ENCODE measurements at regions not wholly inside any gene's neighbourhood (a gene's known extent, or its start where the extent isn't known, plus 50 kb on each side); places are given as distances from the start of the nearest gene placed in this dataset.
A peak's percentile ranks its signal among the peaks of the same experiment; 100 is the strongest.

DNA sequence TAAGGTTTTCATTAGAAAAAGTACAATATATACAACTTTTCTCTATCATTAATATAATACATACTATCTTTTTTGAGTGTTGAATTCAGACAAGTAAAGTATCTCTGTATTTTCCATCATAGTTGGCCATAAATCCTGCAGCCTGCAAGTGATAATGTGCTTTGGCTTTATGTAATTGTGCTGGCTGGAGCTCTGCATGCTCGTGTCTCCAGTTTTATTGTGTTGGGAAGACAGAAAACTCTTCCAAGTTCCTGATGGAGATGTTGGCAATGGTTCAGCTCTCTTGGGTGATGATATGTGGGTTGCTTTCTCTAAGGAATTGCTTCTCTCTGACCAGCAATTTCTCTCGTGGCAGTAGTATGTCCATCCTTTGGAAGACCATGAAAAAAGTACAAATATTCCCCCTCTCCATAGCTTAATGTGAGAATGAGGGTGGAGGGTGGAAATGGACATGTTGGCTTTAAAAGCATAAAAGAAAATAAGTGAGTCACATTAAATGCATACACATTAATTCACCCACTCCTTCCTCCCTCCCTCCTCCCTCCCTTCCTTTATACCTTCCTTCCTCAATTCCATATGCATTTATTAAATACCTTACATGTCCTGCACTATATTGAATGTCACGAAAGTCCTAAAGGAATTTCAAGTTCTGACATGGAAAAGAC, 344.2 kb downstream of the MTX2 start:
- DNase-seq: no peak

DNA sequence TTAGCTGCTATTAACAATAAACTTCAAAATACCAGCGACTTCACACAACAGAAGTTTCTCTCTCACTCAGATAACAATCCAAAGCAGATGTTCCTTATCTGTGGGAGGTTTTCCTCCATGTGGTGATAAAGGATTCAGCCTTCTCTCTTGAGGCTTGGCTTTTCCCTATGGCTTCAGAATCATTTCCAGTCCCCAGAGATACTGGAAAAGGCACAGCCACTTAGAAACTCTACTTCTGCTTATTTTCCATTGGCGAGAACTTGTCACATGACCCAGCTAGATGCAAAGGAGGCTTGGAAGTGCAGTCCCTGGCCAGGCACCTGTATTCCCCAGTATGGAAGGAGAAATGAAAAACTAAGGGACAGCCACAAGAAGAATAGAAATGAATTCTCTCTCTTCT, 344.8 kb downstream of the MTX2 start:
- no peak for DNase-seq

DNA sequence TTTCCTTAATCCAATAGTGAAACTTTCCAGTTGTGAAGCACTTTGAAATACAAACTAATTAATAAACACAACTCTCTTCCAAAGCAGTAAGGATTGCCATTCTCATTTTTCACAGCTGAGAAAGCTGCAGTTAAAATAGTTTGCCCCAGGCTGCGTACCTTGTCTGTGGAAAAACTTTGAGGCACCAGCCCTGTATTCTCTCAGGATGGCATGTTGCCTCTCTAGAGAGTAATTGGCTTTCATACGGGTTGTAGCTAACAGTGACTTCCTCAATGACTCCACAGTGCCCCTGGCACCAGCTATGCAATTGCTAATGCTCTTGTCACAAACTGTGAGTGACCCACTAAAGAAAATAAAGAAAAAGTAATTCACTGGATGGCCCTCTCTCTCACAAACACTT, 345.7 kb downstream of the MTX2 start:
- no peak for DNase-seq

DNA sequence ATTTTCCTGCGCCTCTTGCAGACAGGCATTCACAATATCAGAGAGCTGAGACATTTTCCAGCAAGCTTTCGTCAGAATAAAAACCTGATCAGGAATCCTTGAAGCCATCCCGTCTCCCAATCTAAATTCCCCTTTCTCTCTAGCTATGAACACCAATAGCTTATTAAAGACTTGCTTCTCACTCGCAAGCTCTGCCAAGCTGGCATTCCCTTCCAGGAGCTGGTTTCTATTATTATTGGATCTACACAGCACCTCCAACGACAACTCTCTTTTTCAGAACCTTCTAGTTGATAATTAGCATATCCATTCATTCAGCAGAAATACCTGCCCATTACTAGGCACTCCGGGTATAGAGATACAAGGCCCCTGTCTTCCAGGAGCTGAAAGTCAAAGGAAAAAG, 350.3 kb downstream of the MTX2 start:
- DNase-seq: no peak

DNA sequence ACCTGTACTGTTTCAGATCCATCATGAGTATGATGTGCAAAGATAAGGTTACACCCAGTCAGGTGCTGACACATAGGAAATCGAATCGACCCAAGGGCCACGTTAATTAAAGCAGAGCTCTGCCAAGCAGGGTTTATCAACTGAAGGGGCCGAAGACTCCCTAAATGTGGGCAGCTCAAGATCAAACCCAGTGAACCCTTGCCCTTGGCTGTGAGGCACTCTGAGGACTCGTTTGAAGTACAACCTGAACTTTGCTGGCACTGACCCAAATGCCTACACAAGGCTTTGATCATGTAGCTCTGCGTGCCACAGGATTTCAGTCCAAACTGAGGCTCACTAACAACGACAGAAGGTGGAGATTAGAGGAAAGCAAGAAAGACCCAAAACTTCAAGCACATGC, 352.1 kb downstream of the MTX2 start:
- no peak for DNase-seq

DNA sequence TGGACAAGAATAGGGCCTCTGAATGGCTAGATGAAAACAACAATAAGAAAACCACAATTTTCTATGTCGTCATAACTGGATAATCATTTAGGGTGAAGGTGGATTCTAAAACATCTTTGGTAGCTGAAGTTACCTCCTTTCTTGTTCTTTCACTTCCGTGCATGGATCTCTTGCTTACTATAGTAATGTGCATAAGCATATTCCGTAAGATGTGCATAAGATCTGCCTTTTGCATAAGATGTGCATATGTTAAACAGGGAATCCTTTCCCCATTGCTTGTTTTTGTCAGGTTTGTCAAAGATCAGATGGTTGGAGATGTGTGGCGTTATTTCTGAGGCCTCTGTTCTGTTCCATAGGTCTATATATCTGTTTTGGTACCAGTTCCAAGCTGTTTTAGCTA, 353.6 kb downstream of the MTX2 start:
- DNase-seq: no peak

DNA sequence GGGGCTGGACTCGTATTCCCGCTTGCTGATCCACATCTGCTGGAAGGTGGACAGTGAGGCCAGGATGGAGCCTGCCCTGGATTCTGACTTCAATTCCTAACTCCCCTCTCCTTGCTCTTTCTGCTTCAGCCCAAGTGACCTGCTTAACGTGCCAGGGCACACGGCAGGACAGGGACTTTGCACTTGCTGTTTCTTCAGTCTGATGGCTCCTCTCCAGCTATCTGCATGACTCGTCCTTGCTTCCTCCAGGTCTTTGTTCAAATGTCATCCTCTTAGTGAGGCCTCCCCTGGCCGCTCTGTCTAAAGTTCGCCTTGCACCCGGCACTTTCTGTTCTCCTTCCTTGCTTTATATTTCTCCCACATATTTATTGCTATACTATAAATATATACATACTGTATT, 357.6 kb downstream of the MTX2 start:
- no peak for DNase-seq

DNA sequence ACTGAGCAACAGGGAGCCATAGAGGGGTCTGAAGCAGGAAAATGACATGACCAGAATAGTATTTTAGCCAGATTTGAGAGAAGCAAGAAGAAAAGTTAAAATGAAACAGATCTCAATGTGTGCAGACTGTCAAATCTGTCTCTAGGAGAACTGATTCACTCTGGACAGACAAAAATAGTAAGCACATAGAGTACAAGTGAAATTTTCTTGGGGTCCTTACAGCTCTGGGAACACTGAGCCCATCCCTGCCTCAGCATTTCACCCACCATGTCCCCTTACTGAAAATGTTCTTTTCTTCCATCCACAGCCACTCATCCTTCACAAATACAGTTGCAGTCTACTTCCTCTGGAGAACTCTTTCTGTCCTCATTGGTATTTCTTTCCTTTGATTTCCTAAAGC, 359.2 kb downstream of the MTX2 start:
- DNase-seq: no peak

DNA sequence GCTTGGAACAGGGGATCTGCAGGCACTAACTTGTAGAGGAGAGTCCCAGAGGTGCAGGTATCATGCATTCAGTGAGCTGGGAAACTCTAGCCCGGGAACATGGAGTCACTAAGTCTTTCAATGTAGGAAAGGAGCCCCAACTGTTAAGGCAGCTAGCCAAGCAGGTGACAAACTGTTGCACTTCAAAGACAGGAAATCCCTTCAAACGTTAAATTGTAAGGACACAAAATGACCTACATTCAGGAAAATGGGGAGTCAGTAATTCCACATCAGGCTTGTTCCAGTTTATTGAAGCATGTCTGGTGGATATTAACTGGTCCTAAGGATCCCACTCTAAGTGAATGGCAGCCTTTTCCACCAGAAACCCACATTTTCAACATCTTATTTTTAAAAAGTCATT, 364.5 kb downstream of the MTX2 start:
- no peak for DNase-seq

DNA sequence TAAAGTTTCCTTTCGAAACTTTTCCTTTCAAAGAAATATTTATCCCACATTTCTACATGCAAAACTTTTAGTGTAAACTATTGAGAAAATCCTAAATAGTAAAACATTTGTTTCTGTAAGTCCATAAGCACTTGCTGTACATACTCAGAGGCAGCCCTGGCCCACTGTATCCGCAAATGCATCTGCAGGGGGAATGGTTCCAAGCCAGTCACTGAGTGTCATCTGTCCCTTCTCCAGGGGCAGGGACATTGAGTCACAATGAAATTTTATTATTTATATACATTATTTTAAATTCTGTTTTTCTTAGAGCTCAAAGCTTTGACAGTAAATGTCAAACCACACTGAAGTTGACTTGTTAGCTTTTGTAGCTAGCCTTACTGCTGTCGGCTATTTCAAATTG, 367.2 kb downstream of the MTX2 start:
- DNase-seq: no peak

DNA sequence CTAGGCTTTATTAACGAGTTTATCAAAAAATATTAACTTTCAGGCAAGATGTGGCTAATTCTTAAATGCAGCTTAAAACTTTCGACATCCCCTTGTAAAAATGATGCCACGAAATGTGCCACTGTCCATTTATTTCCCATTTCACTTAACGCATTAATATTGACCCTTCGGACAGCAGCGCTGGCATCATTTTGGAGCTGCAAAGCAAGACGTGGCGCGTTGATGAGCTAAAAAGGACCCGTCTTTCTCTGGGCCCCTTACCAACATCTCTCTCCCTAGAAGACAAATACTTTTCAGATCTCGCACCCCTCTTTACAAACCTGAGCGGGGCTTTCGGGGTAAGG, 367.9 kb downstream of the MTX2 start:
- DNase-seq: no peak

DNA sequence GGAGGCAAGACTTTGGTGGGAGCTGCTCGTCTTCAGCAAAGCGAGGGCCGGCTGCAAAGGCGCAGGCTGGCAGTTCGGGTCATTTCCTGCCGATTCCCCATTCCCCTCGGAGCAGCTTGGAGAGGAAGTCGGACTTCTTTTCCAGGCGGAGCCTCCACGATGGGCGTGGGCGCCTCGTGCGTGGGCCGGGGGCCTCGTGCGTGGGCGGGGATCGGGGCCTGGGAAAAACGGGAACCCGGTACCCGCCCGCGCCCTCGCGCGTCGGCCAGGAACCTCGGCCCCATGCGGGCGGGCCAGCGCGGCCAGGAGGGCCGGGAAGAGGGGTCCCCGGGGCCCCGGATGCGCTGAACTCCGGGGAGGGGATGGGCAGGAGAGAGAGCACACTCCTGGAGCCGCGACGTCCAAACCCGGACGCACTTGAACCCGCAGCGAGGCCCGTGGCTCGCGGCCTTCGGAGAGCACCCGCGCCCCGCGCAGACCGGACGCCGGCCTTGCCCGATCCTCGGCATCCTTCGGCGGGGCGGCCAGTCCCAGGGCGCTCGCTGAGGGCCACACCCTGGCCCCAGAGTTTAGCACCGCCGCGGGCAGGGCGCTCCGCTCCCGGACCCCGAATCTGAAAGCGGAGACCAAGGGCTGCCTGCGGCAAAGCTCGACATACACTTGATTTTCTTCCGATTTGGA, 368.4 kb downstream of the MTX2 start:
- peak; percentile 32 to 47 for DNase-seq

DNA sequence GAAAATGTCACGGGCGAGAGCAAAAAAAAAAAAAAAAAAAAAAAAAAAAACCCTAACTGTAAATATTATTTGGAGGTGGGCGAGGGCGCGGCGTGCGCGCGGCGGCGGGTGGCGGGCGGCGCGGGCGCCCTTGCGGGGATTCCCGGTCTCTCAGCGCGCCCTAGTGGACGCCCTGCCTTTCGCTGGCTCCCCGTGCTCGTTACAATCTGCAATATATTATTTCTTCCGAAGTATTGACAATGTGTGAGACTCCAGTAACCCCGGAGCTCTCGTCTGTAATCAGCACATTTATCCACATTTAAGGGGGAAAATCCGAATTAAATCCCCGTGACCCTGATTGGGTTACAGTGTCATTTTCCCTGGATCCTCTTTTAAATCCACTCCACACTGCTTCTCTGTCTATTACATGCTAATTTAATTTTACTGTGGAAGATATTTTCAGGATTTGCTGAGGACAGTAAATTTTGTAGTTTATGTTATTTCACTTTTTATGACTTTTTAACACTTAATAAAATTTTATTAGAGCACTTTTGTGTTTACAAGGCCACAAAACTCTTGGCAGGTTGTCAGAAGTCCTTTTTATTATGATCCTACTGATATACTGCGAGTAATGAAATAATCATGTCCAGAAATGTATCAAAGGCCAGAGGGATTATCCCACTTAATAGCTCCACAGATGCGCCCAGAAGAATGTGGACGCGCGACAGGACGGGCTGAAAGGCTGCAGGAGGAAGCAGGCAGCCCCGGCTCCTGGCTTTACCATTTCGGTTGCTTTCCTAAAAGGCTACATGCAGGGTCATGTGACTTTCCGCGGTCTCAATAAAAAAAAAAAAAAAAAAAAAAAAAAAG, 369.1 kb downstream of the MTX2 start:
- DNase-seq: peak; percentile 24 to 45

DNA sequence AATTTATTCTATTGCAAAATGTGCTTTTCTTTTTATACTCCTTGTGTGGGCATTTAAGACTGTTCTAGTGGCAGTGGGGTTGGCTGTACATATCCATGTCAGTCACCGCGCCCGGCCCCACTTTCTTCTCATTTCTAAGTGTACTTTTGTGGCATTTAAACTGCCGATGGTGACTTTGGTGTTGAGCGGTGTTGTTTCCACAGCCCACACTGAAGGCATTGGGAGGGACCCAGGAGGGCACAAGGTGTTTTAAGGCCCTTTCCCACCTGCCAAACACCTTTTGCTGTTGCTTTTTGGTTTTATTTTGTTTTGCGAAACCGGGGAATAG, 369.7 kb downstream of the MTX2 start:
- DNase-seq: no peak

DNA sequence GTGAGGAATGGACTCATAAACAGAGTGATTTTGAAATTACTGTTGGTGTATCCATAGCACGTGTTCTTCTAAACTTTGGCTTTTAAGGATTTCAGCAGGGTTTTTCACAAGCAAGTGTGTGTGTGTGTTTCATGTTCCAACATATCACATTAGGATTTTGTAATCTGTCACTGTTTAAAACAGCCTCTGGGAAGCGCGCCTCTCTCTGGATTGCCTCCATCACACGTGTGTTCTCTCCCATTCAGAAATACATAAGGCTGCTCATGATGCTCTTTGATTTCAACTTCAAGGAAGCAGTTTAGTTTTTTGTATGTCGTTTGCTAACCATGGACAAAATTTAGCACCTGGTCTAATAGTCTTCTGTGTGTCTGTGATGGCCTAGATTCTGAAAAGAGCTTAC, 370.4 kb downstream of the MTX2 start:
- no peak for DNase-seq

DNA sequence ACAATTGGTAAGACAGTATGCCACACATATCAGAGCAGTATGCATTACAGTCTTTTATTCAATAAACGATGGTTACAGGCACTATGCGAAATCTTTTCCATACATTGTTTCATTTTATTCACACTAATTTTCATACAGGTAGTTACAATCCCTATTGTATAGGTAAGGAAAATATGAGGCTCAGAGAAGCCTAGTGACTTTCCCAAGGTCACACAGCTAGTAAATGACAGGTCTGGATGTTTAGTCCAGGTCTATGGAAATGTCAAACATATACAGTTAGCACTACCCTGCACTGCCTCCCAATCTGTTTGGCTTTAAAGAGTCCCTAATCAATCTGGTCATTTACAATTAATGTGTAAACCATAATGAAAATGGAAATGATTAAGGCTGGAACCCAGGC, 372.2 kb downstream of the MTX2 start:
- DNase-seq: no peak

DNA sequence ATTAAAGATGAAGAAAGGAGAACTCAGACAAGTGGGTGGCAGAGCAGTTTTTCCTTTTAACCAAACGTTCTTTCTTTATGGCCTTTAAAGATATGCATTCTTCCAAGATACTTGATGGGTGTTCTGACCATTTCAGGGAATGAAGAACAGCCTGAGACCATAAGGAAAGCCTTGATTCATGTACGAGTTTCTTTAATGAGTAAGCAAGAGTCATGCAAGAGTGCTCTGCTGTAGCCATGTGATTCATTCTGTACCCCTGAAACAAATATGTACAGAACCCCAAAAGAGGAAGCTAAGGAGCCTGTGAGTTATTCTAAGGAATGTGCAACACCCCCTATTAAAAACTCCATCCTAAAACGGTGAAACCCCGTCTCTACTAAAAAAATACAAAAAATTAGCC, 372.8 kb downstream of the MTX2 start:
- DNase-seq: no peak

DNA sequence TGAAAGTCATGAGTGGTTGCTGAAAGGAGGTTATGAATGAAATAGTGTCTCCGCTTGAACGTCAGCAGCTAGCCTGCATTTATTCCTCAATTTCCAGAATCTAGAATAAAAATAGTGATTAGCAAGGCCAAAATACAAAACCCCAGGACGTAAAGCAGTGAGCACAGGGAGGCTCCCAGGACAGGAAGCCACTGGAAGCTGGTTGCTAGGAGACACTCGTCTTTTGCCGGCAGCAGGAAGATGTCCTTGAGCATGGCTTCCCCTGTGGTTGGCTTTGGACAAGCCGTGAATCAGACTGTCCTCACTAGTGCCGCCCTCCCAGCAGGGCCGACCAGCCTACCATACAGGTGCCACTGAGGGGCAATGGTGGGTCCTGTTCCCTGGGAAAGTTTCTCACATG, 374.4 kb downstream of the MTX2 start:
- no peak for DNase-seq

DNA sequence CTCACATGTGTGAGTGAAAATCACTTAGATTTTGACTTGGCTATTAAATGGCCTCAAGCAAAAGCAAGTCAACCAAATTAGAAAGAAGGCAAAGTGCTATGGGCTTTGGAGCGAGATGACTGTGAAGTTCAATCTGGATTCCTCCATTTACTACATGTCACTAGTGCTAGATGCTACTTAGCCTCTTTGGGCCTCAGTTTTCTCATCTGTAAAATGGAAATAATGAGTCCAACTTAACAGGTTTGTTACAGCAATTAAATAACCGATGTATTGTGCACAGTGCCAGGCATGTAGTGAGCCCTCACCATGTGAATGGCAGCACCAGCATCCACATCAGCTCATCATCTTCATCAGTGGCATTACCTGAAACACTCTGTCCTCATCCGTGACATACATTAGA, 376.3 kb downstream of the MTX2 start:
- DNase-seq: no peak

DNA sequence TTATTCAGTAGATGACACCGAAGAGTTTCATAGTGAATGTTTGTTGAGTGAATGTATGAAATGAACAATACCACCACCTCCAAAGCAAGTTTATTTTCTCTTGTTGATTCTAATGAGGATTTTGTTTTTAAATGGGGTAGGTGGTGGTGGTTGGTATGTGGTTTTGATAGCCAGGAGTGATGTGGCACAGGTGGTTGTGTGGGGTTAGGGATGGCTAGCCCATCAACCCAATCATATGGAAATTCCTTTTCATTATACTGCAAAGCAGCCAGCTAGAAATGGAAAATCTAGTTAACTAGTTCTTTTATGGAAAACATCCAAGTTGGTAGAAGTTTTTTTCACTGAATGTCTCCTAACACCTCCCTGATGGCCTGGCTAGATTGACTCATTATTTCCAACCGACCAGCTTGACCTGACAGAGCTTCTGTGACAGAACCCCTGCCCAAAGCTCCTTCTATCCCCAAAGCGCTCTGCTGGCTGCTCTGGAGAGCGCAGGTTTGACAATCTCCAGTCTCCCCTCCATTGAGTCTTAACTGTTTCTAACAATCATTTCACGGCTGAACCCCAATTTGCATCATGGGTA, 376.9 kb downstream of the MTX2 start:
- no peak for DNase-seq

DNA sequence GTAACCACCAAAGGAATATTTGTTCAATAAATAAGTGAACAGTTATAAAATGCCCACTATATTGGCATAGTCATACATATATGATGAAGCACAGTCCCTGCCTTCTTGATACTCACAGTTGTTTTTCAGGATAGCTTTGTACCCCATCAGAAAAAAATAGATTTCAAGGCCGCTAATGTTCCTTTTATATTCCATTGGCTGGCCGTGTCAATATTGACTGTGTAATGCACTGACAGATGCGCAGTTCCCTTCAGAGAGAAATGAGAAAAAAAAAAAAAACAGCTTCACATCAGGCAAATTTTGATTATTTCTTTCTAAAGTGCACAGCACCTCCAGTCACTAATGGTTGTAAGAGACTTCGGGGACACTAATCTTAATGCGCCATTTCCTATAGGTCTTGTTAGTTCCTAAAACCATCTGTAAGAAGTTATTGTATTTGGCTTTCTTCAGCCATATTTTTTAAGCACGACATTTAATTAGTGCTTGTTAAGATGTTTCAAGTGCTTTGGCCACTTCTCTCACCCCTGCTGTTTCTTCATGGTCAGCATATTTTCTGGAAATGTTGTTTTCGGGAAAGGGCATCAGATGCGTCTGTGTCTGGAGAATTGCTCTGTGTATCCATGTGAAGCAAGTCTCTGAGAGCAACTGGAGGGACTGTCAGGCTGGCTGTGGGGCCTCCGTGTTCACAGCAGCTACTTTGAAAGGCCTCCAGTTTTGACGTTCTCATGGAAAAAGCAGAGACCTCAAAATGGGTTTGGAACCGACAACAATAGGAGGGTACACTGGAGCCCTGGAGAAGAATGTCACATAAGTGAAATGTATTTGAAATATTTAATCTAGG, 378.3 kb downstream of the MTX2 start:
- no peak for DNase-seq

DNA sequence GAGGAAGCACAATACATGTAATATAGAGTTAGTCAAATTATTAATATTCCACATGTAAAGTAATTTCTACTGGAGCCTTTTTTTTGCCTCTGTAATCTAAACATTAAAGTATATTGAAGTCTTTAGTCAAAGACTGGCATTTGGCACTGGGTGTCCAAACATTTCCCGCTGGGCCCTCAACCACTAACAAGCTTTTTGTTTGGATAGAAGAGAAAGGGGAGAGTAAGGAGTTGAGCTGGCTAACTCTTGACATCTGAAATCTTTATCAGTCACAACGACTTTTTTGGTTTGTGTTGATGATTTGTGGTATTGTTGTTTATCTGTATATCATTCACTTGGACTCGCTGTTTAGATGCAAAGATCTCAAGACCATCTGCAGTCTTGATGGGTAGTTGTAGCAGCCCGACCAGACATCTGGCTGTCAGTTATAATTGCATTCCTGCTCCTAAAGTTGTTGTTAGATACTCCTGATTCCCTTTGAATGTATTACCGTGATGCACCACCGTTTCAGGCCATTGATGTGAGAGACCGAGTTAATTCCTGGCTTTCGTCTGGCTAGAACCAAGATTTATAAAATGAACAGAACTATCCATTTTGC, 379.6 kb downstream of the MTX2 start:
- no peak for DNase-seq

Data from inflammatory macrophage (primary cell).